NCI-H2171 treated with DMSO at 0.1 percent for 48 hours (cell line): ENCODE measurements at regions not wholly inside any gene's neighbourhood (a gene's known extent, or its start where the extent isn't known, plus 50 kb on each side); places are given as distances from the start of the nearest gene placed in this dataset.

ENCODE experiments used
- DNase-seq: peaks from one replicate; lab custom pipeline; 2025; lab: John Stamatoyannopoulos, UW

- DNase-seq: no peak
Measured at GRCh38 chr22:26732284-26732683, 74.9 kb downstream of the MIAT start.

- no peak for DNase-seq
Measured at GRCh38 chr22:26734339-26735018, 77.1 kb downstream of the MIAT start.

- DNase-seq: no peak
Measured at GRCh38 chr22:26735019-26735409, 77.6 kb downstream of the MIAT start.

- DNase-seq: no peak
Measured at GRCh38 chr22:26737262-26737661, 79.9 kb downstream of the MIAT start.

GRCh38 chr22:26740253-26740652, 82.9 kb downstream of the MIAT start:
- DNase-seq: no peak

GRCh38 chr22:26743149-26743548, 85.8 kb downstream of the MIAT start:
- no peak for DNase-seq

- no peak for DNase-seq
Measured at GRCh38 chr22:26744892-26745808, 87.8 kb downstream of the MIAT start.

GRCh38 chr22:26746311-26746710, 88.9 kb downstream of the MIAT start:
- no peak for DNase-seq

GRCh38 chr22:26748845-26749244, 91.5 kb downstream of the MIAT start:
- DNase-seq: no peak

- DNase-seq: no peak
Measured at GRCh38 chr22:26751217-26751616, 93.8 kb downstream of the MIAT start.

GRCh38 chr22:26753125-26753862, 95.9 kb downstream of the MIAT start:
- no peak for DNase-seq

GRCh38 chr22:26756675-26757293, 99.4 kb downstream of the MIAT start:
- peak; percentile 55 for DNase-seq

- peak; percentile 9 for DNase-seq
Measured at GRCh38 chr22:26757496-26757895, 100.1 kb downstream of the MIAT start.

- DNase-seq: no peak
Measured at GRCh38 chr22:26762503-26763472, 105.4 kb downstream of the MIAT start.

- DNase-seq: no peak
Measured at GRCh38 chr22:26763633-26764361, 106.4 kb downstream of the MIAT start.

GRCh38 chr22:26766510-26767350, 109.3 kb downstream of the MIAT start:
- DNase-seq: no peak

- no peak for DNase-seq
Measured at GRCh38 chr22:26767351-26768155, 110.2 kb downstream of the MIAT start.

GRCh38 chr22:26768156-26768515, 110.7 kb downstream of the MIAT start:
- no peak for DNase-seq

- no peak for DNase-seq
Measured at GRCh38 chr22:26768952-26769351, 111.6 kb downstream of the MIAT start.
